WTC11 (cell line): ENCODE measurements at regions not wholly inside any gene's neighbourhood (a gene's known extent, or its start where the extent isn't known, plus 50 kb on each side); places are given as distances from the start of the nearest gene placed in this dataset.

ENCODE experiments used
- ATAC-seq: fragments of 200-7000 bp; cut with Tn5 transposase; 2 replicates; pipeline ENCODE4 v1.10.0; 2021; ENCODE audit warnings: mild to moderate bottlenecking, moderate library complexity
- CTCF ChIA-PET: fragments of 300-600 bp; sonication (Branson Sonifier 250); formaldehyde crosslinking; loops from one replicate; lab custom pipeline; 2021; ENCODE audit warnings: antibody characterized with exemption; lab: Charles Lee
- POLR2A ChIA-PET: fragments of 350-600 bp; sonication (Branson Sonifier 250); formaldehyde crosslinking; loops from one replicate; lab custom pipeline; 2021; ENCODE audit warnings: antibody characterized with exemption; lab: Charles Lee
- DNase-seq: peaks from one replicate; pipeline ENCODE4 v3.0.0; 2021; ENCODE audit warnings: low spot score
- H3K27ac Mint-ChIP-seq: 2 replicates; pipeline ENCODE4 v1.8.0; 2021; ENCODE audit warnings: mixed read lengths
- H3K27me3 Mint-ChIP-seq: 2 replicates; pipeline ENCODE4 v1.8.0; 2021; ENCODE audit warnings: low read depth, mild to moderate bottlenecking, moderate library complexity, mixed read lengths
- H3K36me3 Mint-ChIP-seq: 2 replicates; pipeline ENCODE4 v1.8.0; 2021; ENCODE audit warnings: mixed read lengths
- H3K4me1 Mint-ChIP-seq: 2 replicates; pipeline ENCODE4 v1.8.0; 2022; ENCODE audit warnings: mixed read lengths
- H3K4me3 Mint-ChIP-seq: 2 replicates; pipeline ENCODE4 v1.8.0; 2021; ENCODE audit warnings: mild to moderate bottlenecking, moderate library complexity, mixed read lengths
- H3K9me3 Mint-ChIP-seq: 2 replicates; pipeline ENCODE4 v1.8.0; 2021; ENCODE audit warnings: mixed read lengths
- CBFB ChIP-seq: sonication (generic); formaldehyde crosslinking; IDR thresholded peaks from 2 replicates; pipeline ENCODE4 v1.8.1; 2022; ENCODE audit warnings: mild to moderate bottlenecking, low read depth, missing genetic modification reagents
- FOXJ3 ChIP-seq: sonication (generic); formaldehyde crosslinking; IDR thresholded peaks from 2 replicates; pipeline ENCODE4 v1.9.0; 2021; ENCODE audit warnings: missing genetic modification reagents, mild to moderate bottlenecking, borderline replicate concordance
- JAZF1 ChIP-seq: fragments of 250-450 bp; sonication (Bioruptor Pico); IDR thresholded peaks from 2 replicates; pipeline ENCODE4 v1.9.0; 2021; ENCODE audit warnings: moderate library complexity, mild to moderate bottlenecking, inconsistent platforms
- NFE2L1 ChIP-seq: sonication (generic); formaldehyde crosslinking; IDR thresholded peaks from 2 replicates; pipeline ENCODE4 v1.8.1; 2023; ENCODE audit warnings: missing genetic modification reagents
- OVOL2 ChIP-seq: fragments of 250-450 bp; sonication (Bioruptor Pico); IDR thresholded peaks from 2 replicates; pipeline ENCODE4 v1.9.0; 2021; ENCODE audit warnings: mild to moderate bottlenecking, borderline replicate concordance
- SOX15 ChIP-seq: fragments of 250-450 bp; sonication (Bioruptor Pico); IDR thresholded peaks from 2 replicates; pipeline ENCODE4 v1.9.0; 2021; ENCODE audit warnings: mild to moderate bottlenecking
- SP1 ChIP-seq: sonication (generic); formaldehyde crosslinking; conservative IDR thresholded peaks from 2 replicates; pipeline ENCODE4 v1.8.1; 2022; ENCODE audit warnings: missing genetic modification reagents
- TEAD4 ChIP-seq: sonication (generic); formaldehyde crosslinking; IDR thresholded peaks from 2 replicates; pipeline ENCODE4 v1.8.0; 2022; ENCODE audit warnings: mild to moderate bottlenecking, missing genetic modification reagents
- TP53 ChIP-seq: sonication (generic); formaldehyde crosslinking; IDR thresholded peaks from 2 replicates; pipeline ENCODE4 v1.8.1; 2023; ENCODE audit warnings: mild to moderate bottlenecking, missing genetic modification reagents
- ZNF121 ChIP-seq: sonication (generic); formaldehyde crosslinking; IDR thresholded peaks from 2 replicates; pipeline ENCODE4 v1.8.0; 2023; ENCODE audit warnings: missing genetic modification reagents
- ZNF396 ChIP-seq: fragments of 250-450 bp; sonication (Bioruptor Pico); IDR thresholded peaks from 2 replicates; pipeline ENCODE4 v1.8.0; 2021; ENCODE audit warnings: mild to moderate bottlenecking, moderate library complexity, borderline replicate concordance
- ZNF671 ChIP-seq: fragments of 250-450 bp; sonication (Bioruptor Pico); IDR thresholded peaks from 2 replicates; pipeline ENCODE4 v1.8.0; 2021; ENCODE audit warnings: mild to moderate bottlenecking
- TF ChIP-seq, protein P1 (sequence below): fragments of 250-450 bp; sonication (Bioruptor Pico); conservative IDR thresholded peaks from 2 replicates; pipeline ENCODE4 v1.9.0; 2021; ENCODE audit warnings: mild to moderate bottlenecking
- TF ChIP-seq, protein P2 (sequence below): sonication (generic); formaldehyde crosslinking; IDR thresholded peaks from 2 replicates; pipeline ENCODE4 v1.8.1; 2023; ENCODE audit warnings: mild to moderate bottlenecking, missing genetic modification reagents
- TF ChIP-seq, protein P3 (sequence below): fragments of 250-450 bp; sonication (Bioruptor Pico); IDR thresholded peaks from 2 replicates; pipeline ENCODE4 v1.9.0; 2021; ENCODE audit warnings: moderate library complexity, mild to moderate bottlenecking, inconsistent platforms, borderline replicate concordance
- TF ChIP-seq, protein P4 (sequence below): sonication (generic); formaldehyde crosslinking; IDR thresholded peaks from 2 replicates; pipeline ENCODE4 v1.8.0; 2022; ENCODE audit warnings: mild to moderate bottlenecking, missing genetic modification reagents
- TF ChIP-seq, protein P5 (sequence below): sonication (generic); formaldehyde crosslinking; IDR thresholded peaks from 2 replicates; pipeline ENCODE4 v1.8.0; 2023; ENCODE audit warnings: mild to moderate bottlenecking, missing genetic modification reagents
- TF ChIP-seq, protein P6 (sequence below): sonication (generic); formaldehyde crosslinking; IDR thresholded peaks from 2 replicates; pipeline ENCODE4 v1.8.1; 2022; ENCODE audit warnings: mild to moderate bottlenecking, missing genetic modification reagents, moderate library complexity, borderline replicate concordance
- TF ChIP-seq, protein P7 (sequence below): sonication (generic); formaldehyde crosslinking; IDR thresholded peaks from 2 replicates; pipeline ENCODE4 v1.8.1; 2023; ENCODE audit warnings: mild to moderate bottlenecking, moderate library complexity, missing genetic modification reagents

DNA sequence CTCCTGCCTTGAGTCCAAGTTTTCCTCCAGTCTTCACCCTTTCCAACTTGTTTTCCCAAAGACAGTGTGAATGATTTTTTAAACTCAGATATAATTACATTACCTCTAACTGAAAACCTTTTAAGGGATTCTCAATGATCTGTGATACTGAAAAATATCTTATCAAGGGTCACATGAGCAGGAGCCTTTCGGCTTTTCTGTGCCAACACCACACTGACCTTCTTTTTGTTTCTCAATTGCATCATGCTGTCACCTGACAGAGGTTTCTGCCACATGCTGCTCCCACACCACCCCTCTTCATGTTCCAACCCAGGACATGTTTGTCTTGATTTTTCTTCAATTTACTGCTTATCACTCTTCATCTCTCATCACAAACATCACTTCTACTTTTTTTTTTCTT lies 820.0 kb downstream of the PRELID2 start (continued):
- TF ChIP-seq, protein P1, sequence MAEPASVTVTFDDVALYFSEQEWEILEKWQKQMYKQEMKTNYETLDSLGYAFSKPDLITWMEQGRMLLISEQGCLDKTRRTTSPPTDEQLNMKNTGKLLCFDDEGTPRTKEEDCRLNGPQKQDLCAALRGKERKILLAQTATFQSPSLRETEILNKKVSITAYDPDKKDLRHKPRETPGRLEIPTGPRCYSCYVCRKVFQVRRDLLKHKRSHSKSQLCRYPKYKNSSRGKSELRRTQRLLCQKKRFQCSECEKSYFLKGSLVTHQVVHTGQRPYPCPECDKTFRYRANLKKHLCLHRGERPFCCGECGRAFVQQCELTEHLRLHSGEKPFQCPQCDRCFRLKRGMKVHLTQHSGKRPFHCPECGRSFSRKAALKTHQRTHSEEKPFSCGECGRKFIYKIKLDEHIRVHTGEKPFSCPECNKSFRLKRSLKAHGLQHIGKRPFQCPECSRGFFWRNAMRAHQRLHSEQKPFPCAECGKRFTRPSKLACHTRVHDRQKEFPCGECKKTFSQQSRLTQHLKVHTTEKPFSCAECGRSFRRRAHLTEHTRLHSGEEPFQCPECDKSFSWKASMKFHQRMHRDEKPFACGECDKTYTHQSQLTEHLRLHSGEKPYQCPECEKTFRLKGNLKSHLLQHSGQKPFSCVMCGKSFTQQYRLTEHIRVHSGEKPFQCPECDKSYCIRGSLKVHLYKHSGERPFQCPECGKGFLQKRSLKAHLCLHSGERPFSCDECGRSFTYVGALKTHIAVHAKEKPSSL (CRISPR knock-in tag), result no peak
- TF ChIP-seq FOXJ3, result no peak

DNA sequence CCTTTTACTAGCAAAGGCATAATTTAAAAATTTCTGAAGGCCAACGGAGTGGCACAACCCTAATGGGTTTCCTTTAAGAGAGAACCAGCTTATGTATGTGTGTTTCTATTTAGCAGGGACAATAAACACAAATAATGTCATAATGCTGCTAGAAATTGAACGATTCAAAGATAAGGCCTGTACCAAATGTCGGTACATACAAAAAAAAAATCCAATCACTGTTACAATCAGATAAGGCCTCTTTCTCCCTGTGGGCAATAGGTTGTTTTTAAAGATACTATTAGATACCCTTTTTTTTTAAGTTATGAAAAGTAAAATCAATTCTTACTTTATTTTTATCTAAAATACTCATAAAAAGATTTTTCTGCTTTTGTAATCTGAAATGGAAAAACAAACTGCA lies 821.0 kb downstream of the PRELID2 start:
- ChIA-PET POLR2A (no interaction called here), CTCF (no interaction called here)
- ATAC-seq, result no peak
- Mint-ChIP-seq H3K4me1 (peaks cover 8% of the 10 kb centered on the region), H3K9me3 (no peaks in the 10 kb centered on the region), H3K27ac (no peak overlapping the region), H3K27me3 (no peaks in the 10 kb centered on the region), H3K36me3 (no peaks in the 10 kb centered on the region), H3K4me3 (no peak overlapping the region)
- no peak for DNase-seq
- TF ChIP-seq, protein P2, sequence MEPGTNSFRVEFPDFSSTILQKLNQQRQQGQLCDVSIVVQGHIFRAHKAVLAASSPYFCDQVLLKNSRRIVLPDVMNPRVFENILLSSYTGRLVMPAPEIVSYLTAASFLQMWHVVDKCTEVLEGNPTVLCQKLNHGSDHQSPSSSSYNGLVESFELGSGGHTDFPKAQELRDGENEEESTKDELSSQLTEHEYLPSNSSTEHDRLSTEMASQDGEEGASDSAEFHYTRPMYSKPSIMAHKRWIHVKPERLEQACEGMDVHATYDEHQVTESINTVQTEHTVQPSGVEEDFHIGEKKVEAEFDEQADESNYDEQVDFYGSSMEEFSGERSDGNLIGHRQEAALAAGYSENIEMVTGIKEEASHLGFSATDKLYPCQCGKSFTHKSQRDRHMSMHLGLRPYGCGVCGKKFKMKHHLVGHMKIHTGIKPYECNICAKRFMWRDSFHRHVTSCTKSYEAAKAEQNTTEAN (CRISPR knock-in tag), result no peak
- TF ChIP-seq ZNF671 (CRISPR knock-in tag), result no peak
- no peak for TF ChIP-seq CBFB

DNA sequence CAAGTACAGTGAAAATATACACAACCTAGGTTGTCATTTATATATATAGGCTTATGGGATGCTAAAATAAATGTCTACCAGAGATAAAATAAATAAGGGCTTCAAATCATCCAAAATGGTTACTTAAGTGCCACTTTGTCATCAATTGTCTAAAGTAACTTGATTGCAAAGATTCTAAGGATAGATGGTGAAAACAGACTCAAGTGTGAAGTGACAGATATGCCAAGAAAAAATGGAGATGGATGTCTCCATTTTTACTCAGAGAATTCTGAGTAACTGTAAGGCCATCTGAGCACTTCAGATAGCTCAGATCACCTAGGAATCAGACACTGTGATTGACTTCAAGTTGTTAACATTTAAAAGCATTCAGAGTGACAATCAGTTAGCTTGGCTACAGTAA lies 824.3 kb downstream of the PRELID2 start:
- Mint-ChIP-seq H3K36me3 (no peaks in the 10 kb centered on the region), H3K4me1 (peaks cover 11% of the 10 kb centered on the region), H3K4me3 (no peak overlapping the region), H3K9me3 (no peaks in the 10 kb centered on the region)
- ATAC-seq (no peak), DNase-seq (no peak)
- POLR2A ChIA-PET, result no interaction called here
- TF ChIP-seq OVOL2 (CRISPR knock-in tag), result no peak
- no peak for TF ChIP-seq SOX15
- TF ChIP-seq ZNF396 (CRISPR knock-in tag), result no peak
- TF ChIP-seq, protein P3, sequence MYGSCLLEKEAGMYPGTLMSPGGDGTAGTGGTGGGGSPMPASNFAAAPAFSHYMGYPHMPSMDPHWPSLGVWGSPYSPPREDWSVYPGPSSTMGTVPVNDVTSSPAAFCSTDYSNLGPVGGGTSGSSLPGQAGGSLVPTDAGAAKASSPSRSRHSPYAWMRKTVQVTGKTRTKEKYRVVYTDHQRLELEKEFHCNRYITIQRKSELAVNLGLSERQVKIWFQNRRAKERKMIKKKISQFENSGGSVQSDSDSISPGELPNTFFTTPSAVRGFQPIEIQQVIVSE (CRISPR knock-in tag), result no peak
- TF ChIP-seq, protein P4, sequence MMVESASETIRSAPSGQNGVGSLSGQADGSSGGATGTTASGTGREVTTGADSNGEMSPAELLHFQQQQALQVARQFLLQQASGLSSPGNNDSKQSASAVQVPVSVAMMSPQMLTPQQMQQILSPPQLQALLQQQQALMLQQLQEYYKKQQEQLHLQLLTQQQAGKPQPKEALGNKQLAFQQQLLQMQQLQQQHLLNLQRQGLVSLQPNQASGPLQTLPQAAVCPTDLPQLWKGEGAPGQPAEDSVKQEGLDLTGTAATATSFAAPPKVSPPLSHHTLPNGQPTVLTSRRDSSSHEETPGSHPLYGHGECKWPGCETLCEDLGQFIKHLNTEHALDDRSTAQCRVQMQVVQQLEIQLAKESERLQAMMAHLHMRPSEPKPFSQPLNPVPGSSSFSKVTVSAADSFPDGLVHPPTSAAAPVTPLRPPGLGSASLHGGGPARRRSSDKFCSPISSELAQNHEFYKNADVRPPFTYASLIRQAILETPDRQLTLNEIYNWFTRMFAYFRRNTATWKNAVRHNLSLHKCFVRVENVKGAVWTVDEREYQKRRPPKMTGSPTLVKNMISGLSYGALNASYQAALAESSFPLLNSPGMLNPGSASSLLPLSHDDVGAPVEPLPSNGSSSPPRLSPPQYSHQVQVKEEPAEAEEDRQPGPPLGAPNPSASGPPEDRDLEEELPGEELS (CRISPR knock-in tag), result no peak
- no peak for TF ChIP-seq JAZF1
- TF ChIP-seq TEAD4 (CRISPR knock-in tag), result no peak
- TF ChIP-seq, protein P5, sequence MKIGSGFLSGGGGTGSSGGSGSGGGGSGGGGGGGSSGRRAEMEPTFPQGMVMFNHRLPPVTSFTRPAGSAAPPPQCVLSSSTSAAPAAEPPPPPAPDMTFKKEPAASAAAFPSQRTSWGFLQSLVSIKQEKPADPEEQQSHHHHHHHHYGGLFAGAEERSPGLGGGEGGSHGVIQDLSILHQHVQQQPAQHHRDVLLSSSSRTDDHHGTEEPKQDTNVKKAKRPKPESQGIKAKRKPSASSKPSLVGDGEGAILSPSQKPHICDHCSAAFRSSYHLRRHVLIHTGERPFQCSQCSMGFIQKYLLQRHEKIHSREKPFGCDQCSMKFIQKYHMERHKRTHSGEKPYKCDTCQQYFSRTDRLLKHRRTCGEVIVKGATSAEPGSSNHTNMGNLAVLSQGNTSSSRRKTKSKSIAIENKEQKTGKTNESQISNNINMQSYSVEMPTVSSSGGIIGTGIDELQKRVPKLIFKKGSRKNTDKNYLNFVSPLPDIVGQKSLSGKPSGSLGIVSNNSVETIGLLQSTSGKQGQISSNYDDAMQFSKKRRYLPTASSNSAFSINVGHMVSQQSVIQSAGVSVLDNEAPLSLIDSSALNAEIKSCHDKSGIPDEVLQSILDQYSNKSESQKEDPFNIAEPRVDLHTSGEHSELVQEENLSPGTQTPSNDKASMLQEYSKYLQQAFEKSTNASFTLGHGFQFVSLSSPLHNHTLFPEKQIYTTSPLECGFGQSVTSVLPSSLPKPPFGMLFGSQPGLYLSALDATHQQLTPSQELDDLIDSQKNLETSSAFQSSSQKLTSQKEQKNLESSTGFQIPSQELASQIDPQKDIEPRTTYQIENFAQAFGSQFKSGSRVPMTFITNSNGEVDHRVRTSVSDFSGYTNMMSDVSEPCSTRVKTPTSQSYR (CRISPR knock-in tag), result no peak
- no peak for TF ChIP-seq SP1 (CRISPR knock-in tag)
- TF ChIP-seq NFE2L1 (CRISPR knock-in tag), result no peak
- TF ChIP-seq TP53 (CRISPR knock-in tag), result no peak
- TF ChIP-seq, protein P6, sequence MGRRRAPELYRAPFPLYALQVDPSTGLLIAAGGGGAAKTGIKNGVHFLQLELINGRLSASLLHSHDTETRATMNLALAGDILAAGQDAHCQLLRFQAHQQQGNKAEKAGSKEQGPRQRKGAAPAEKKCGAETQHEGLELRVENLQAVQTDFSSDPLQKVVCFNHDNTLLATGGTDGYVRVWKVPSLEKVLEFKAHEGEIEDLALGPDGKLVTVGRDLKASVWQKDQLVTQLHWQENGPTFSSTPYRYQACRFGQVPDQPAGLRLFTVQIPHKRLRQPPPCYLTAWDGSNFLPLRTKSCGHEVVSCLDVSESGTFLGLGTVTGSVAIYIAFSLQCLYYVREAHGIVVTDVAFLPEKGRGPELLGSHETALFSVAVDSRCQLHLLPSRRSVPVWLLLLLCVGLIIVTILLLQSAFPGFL (CRISPR knock-in tag), result no peak
- no peak for TF ChIP-seq ZNF121 (CRISPR knock-in tag)
- TF ChIP-seq, protein P7, sequence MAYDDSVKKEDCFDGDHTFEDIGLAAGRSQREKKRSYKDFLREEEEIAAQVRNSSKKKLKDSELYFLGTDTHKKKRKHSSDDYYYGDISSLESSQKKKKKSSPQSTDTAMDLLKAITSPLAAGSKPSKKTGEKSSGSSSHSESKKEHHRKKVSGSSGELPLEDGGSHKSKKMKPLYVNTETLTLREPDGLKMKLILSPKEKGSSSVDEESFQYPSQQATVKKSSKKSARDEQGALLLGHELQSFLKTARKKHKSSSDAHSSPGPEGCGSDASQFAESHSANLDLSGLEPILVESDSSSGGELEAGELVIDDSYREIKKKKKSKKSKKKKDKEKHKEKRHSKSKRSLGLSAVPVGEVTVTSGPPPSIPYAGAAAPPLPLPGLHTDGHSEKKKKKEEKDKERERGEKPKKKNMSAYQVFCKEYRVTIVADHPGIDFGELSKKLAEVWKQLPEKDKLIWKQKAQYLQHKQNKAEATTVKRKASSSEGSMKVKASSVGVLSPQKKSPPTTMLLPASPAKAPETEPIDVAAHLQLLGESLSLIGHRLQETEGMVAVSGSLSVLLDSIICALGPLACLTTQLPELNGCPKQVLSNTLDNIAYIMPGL (CRISPR knock-in tag), result no peak
- TF ChIP-seq, all 79 proteins: peak for 0
- CTCF ChIA-PET, result no interaction called here
- H3K27ac Mint-ChIP-seq, result no peak overlapping the region
- H3K27me3 Mint-ChIP-seq, result no peaks in the 10 kb centered on the region
